HCT116 (cell line): ENCODE measurements at regions not wholly inside any gene's neighbourhood (a gene's known extent, or its start where the extent isn't known, plus 50 kb on each side); places are given as distances from the start of the nearest gene placed in this dataset.

Experiments used
- ATAC-seq: fragments of 200-7000 bp; cut with Tn5 transposase; 2 replicates; pipeline ENCODE4 v1.9.1; 2020; ENCODE audit warnings: mild to moderate bottlenecking, moderate library complexity
- BruUV-seq: library from RNA; stranded (reverse); fragments of 400-500 nt; replicated peaks from 2 replicates; lab custom pipeline; 2021; lab: Mats Ljungman, UMichigan
- CTCF ChIA-PET: fragments of 300-600 bp; sonication (Branson Sonifier 250); formaldehyde crosslinking; loops from one replicate; lab custom pipeline; 2021; ENCODE audit warnings: antibody characterized with exemption; lab: Charles Lee
- POLR2A ChIA-PET: fragments of 300-600, 350-600 bp; sonication (Branson Sonifier 250); formaldehyde crosslinking; loops from one replicate; lab custom pipeline; 2021; ENCODE audit warnings: antibody characterized with exemption; lab: Charles Lee
- RAD21 ChIA-PET, 2 experiments: fragments of 300-600 bp; sonication (Branson Sonifier 250); formaldehyde crosslinking; loops; one replicate each; lab custom pipeline; 2023; ENCODE audit warnings: low total read pairs in 2 of 2; ENCODE audit not compliant: uncharacterized antibody in 2 of 2, unreplicated experiment in 2 of 2, low non-redundant PET in 1 of 2; lab: Charles Lee
- DNase-seq: peaks from one replicate; pipeline ENCODE4 v3.0.0-alpha.2; 2010; ENCODE audit warnings: low read depth, low spot score
- H2AFZ ChIP-seq: fragments of 200-600 bp; shearing (Covaris generic), sonication (generic); 2 replicates; pipeline ENCODE4 v1.6.1; 2017; ENCODE audit warnings: low read depth, mixed run types, mixed read lengths, antibody characterized with exemption, low read length; ENCODE audit not compliant: poor library complexity, severe bottlenecking
- H3K27ac ChIP-seq: 2 replicates; pipeline ENCODE4 v1.5.1; 2012; ENCODE audit warnings: low read depth, low read length
- H3K27me3 ChIP-seq: fragments of 200-600 bp; sonication (generic); 2 replicates; pipeline ENCODE4 v1.6.1; 2016; ENCODE audit warnings: mixed run types, low read length, mixed read lengths; ENCODE audit not compliant: insufficient read depth
- H3K36me3 ChIP-seq, 2 experiments: fragments of 200-500 bp in 1 of 2; fragments of 200-600 bp in 1 of 2; sonication (Bioruptor generic) in 1 of 2; sonication (generic) in 1 of 2; 2 replicates each; pipeline versions ENCODE4 v1.5.1 to v1.6.1; 2014 to 2016; ENCODE audit warnings: low read length in 2 of 2, inconsistent platforms in 1 of 2, mixed read lengths in 1 of 2, mixed run types in 1 of 2; ENCODE audit not compliant: insufficient read depth in 2 of 2, control insufficient read depth in 1 of 2
- H3K4me1 ChIP-seq, 2 experiments: fragments of 200-600 bp in 1 of 2; sonication (generic) in 1 of 2; 2 replicates each; pipeline versions ENCODE4 v1.5.1 to v1.6.1; 2012 to 2017; ENCODE audit warnings: low read length in 2 of 2, inconsistent platforms in 1 of 2, mild to moderate bottlenecking in 1 of 2, mixed read lengths in 1 of 2, mixed run types in 1 of 2, moderate library complexity in 1 of 2; ENCODE audit not compliant: insufficient read depth in 2 of 2, control insufficient read depth in 1 of 2
- H3K4me2 ChIP-seq: fragments of 200-600 bp; sonication (generic); 2 replicates; pipeline ENCODE4 v1.6.1; 2017; ENCODE audit warnings: mixed run types, low read length, mixed read lengths
- H3K4me3 ChIP-seq, 2 experiments: fragments of 200-600 bp in 1 of 2; sonication (generic) in 1 of 2; replicated peaks in 1 of 2; 2 replicates each; pipeline ENCODE4 v1.5.1; 2011 to 2016; ENCODE audit warnings: low read length in 2 of 2, control low read depth in 1 of 2, low read depth in 1 of 2, mild to moderate bottlenecking in 1 of 2, mixed read lengths in 1 of 2, mixed run types in 1 of 2
- H3K79me2 ChIP-seq: fragments of 200-600 bp; sonication (generic); 2 replicates; pipeline ENCODE4 v1.6.1; 2017; ENCODE audit warnings: mild to moderate bottlenecking, mixed run types, low read length, moderate library complexity, mixed read lengths; ENCODE audit not compliant: insufficient read depth
- H3K9ac ChIP-seq: fragments of 200-600 bp; sonication (generic); 2 replicates; pipeline ENCODE4 v1.6.1; 2016; ENCODE audit warnings: low read length, mixed read lengths
- H3K9me2 ChIP-seq: fragments of 200-600 bp; sonication (generic), shearing (Covaris generic); 2 replicates; pipeline ENCODE4 v1.6.1; 2017; ENCODE audit warnings: mixed run types, mild to moderate bottlenecking, moderate library complexity; ENCODE audit not compliant: insufficient read depth
- H3K9me3 ChIP-seq, 2 experiments: fragments of 200-500 bp in 1 of 2; fragments of 200-600 bp in 1 of 2; sonication (Bioruptor generic) in 1 of 2; sonication (generic) in 1 of 2; 2 replicates each; pipeline ENCODE4 v1.6.1; 2014 to 2017; ENCODE audit warnings: low read length in 2 of 2, mixed read lengths in 2 of 2, inconsistent platforms in 1 of 2, low read depth in 1 of 2, mild to moderate bottlenecking in 1 of 2, mixed run types in 1 of 2, moderate library complexity in 1 of 2; ENCODE audit not compliant: control insufficient read depth in 1 of 2, insufficient read depth in 1 of 2
- H4K20me1 ChIP-seq: fragments of 200-600 bp; sonication (generic), shearing (Covaris generic); 2 replicates; pipeline ENCODE4 v1.6.1; 2017; ENCODE audit warnings: mixed run types, mild to moderate bottlenecking, moderate library complexity; ENCODE audit not compliant: insufficient read depth
- ATF3 ChIP-seq: IDR thresholded peaks from 2 replicates; pipeline ENCODE4 v1.6.1; 2012
- CTCF ChIP-seq, 3 experiments: fragments of 200-600 bp in 1 of 3; sonication (generic) in 1 of 3; IDR thresholded peaks in 2 of 3; conservative IDR thresholded peaks in 1 of 3; 2 replicates each; pipeline ENCODE4 v1.5.1; 2012 to 2017; ENCODE audit warnings: low read depth in 2 of 3, low read length in 2 of 3, antibody characterized with exemption in 1 of 3, borderline replicate concordance in 1 of 3, control low read depth in 1 of 3, mild to moderate bottlenecking in 1 of 3, mixed read lengths in 1 of 3, mixed run types in 1 of 3, moderate library complexity in 1 of 3; ENCODE audit not compliant: insufficient read depth in 1 of 3
- EGR1 ChIP-seq: IDR thresholded peaks from 2 replicates; pipeline ENCODE4 v1.6.1; 2012; ENCODE audit warnings: low read depth
- ELF1 ChIP-seq: IDR thresholded peaks from 2 replicates; pipeline ENCODE4 v1.6.1; 2012; ENCODE audit warnings: low read depth, borderline replicate concordance
- EZH2 ChIP-seq: fragments of 200-600 bp; sonication (generic); IDR thresholded peaks from 2 replicates; pipeline ENCODE4 v1.6.1; 2017; ENCODE audit warnings: antibody characterized with exemption, mixed run types
- EZH2phosphoT487 ChIP-seq: fragments of 200-600 bp; IDR thresholded peaks from 2 replicates; pipeline ENCODE4 v1.6.1; 2018; ENCODE audit warnings: antibody characterized with exemption, borderline replicate concordance
- JUND ChIP-seq: IDR thresholded peaks from 2 replicates; pipeline ENCODE4 v1.6.1; 2012
- POLR2A ChIP-seq: IDR thresholded peaks from 2 replicates; pipeline ENCODE4 v1.7.0; 2011; ENCODE audit warnings: borderline replicate concordance; ENCODE audit not compliant: insufficient read depth, insufficient read length; ENCODE audit errors: extremely low read depth
- POLR2AphosphoS5 ChIP-seq: IDR thresholded peaks from 2 replicates; pipeline ENCODE4 v1.6.1; 2011; ENCODE audit warnings: mild to moderate bottlenecking, low read depth, low read length, moderate library complexity
- RAD21 ChIP-seq: IDR thresholded peaks from 2 replicates; pipeline ENCODE4 v1.6.1; 2012; ENCODE audit warnings: low read depth, mild to moderate bottlenecking
- SIN3A ChIP-seq: IDR thresholded peaks from 2 replicates; pipeline ENCODE4 v1.6.1; 2012; ENCODE audit warnings: low read depth
- SP1 ChIP-seq: IDR thresholded peaks from 2 replicates; pipeline ENCODE4 v1.6.1; 2012; ENCODE audit warnings: low read depth
- SRF ChIP-seq: IDR thresholded peaks from 2 replicates; pipeline ENCODE4 v1.6.1; 2012; ENCODE audit warnings: low read depth
- YY1 ChIP-seq: IDR thresholded peaks from 2 replicates; pipeline ENCODE4 v1.6.1; 2011; ENCODE audit warnings: low read length, low read depth, moderate library complexity, mild to moderate bottlenecking; ENCODE audit not compliant: insufficient replicate concordance; ENCODE audit errors: extremely low read depth
- ZBTB33 ChIP-seq: IDR thresholded peaks from 2 replicates; pipeline ENCODE4 v1.6.1; 2011; ENCODE audit warnings: mild to moderate bottlenecking, low read length, moderate library complexity; ENCODE audit not compliant: insufficient replicate concordance; ENCODE audit errors: extremely low read depth
- ZFX ChIP-seq: fragments of 450-650 bp; IDR thresholded peaks from 2 replicates; pipeline ENCODE4 v1.6.1; 2017
- ZNF274 ChIP-seq: fragments of 200-500 bp; sonication (Bioruptor generic); IDR thresholded peaks from 2 replicates; pipeline ENCODE4 v1.6.1; 2014; ENCODE audit warnings: mild to moderate bottlenecking, low read depth, low read length, inconsistent platforms
- intact Hi-C: fragments of 100-400 bp; cut with micrococcal nuclease; formaldehyde crosslinking; loops from 2 replicates; pipeline ENCODE4 v1.10.0; 2022

- no peak for DNase-seq
- ATAC-seq: no peak
- H3K4me1 ChIP-seq: no peaks in the 10 kb centered on the region
- no peaks in the 10 kb centered on the region for H3K79me2 ChIP-seq
- H2AFZ ChIP-seq: no peak overlapping the region
- no peak overlapping the region for H3K4me2 ChIP-seq
- no peak overlapping the region for H3K27ac ChIP-seq
- ChIA-PET CTCF (no interaction called here), POLR2A (no interaction called here), RAD21 (no interaction called here)
- TF ChIP-seq EZH2phosphoT487: no peak
- no peak for TF ChIP-seq EZH2
- no peak for TF ChIP-seq CTCF (IDR thresholded peaks at IDR 0.05 in 2 of 3, conservative IDR thresholded peaks at IDR 0.05 in 1 of 3; ENCODE audit: borderline replicate concordance in 1 of 3, insufficient read depth in 1 of 3, low read depth in 2 of 3, low read length in 2 of 3)
- no peak for TF ChIP-seq ZBTB33
- no peak for TF ChIP-seq EGR1
- no peak for TF ChIP-seq POLR2A
- TF ChIP-seq ELF1: no peak
- TF ChIP-seq ATF3: no peak
- TF ChIP-seq YY1: no peak
- no peak for TF ChIP-seq SP1
- TF ChIP-seq ZNF274: no peak
- no peak for TF ChIP-seq SRF
- TF ChIP-seq POLR2AphosphoS5: no peak
- no peak for TF ChIP-seq RAD21
- no peak for TF ChIP-seq JUND
- no peak for TF ChIP-seq ZFX
- no peak for TF ChIP-seq SIN3A
- no peak overlapping the region for H3K4me3 ChIP-seq
- H3K27me3 ChIP-seq: no peaks in the 10 kb centered on the region
- H3K9ac ChIP-seq: no peak overlapping the region
- no TSS peak for BruUV-seq
- no peaks in the 10 kb centered on the region for H3K9me2 ChIP-seq
- H3K36me3 ChIP-seq: no peaks in the 10 kb centered on the region
- no peaks in the 10 kb centered on the region for H4K20me1 ChIP-seq
- H3K9me3 ChIP-seq: no peaks in the 10 kb centered on the region
- intact Hi-C loops: no loop called here
Measured at GRCh38 chr15:81945014-81945615, 100.7 kb downstream of the MEX3B start.
